ENCODE measurements at regions not wholly inside any gene's neighbourhood (a gene's known extent, or its start where the extent isn't known, plus 50 kb on each side); places are given as distances from the start of the nearest gene placed in this dataset.
"Not testable (repeated sequence)": the region's sequence is repeated elsewhere in the genome, so short reads cannot be mapped to it uniquely, and the experiment has no call there.

DNA sequence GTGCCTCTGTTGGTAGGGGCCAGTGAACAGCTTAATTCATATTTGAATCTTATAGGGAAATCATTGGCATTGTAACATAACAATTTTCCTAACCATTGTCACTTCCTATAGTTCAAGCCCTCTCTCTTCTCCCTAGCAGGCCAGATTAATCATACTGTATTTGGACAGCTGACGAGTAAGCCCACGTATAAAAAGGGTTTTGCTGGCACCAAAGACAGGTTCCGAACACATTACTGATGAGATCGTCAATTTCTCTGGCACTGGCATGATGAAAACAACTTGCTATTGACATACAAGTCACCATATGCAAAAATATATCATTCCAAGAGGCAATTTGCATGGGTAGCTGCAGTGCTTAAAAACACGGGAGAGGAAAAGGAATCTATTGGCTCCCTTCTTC lies 891.1 kb upstream of the AUTS2 start:
- DNase-seq (ENCODE audit: extremely low read depth, low read depth), result no peak

GRCh38 chr7:68707958-68708357 lies 890.3 kb upstream of the AUTS2 start:
- no peak for DNase-seq (ENCODE audit: extremely low read depth, low read depth)
- TF ChIP-seq, protein P1, sequence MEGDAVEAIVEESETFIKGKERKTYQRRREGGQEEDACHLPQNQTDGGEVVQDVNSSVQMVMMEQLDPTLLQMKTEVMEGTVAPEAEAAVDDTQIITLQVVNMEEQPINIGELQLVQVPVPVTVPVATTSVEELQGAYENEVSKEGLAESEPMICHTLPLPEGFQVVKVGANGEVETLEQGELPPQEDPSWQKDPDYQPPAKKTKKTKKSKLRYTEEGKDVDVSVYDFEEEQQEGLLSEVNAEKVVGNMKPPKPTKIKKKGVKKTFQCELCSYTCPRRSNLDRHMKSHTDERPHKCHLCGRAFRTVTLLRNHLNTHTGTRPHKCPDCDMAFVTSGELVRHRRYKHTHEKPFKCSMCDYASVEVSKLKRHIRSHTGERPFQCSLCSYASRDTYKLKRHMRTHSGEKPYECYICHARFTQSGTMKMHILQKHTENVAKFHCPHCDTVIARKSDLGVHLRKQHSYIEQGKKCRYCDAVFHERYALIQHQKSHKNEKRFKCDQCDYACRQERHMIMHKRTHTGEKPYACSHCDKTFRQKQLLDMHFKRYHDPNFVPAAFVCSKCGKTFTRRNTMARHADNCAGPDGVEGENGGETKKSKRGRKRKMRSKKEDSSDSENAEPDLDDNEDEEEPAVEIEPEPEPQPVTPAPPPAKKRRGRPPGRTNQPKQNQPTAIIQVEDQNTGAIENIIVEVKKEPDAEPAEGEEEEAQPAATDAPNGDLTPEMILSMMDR (IDR thresholded peaks at IDR 0.05; ENCODE audit: low read depth, low read length), result no peak

More for the DNA sequence above, 891.1 kb upstream of the AUTS2 start:
- TF ChIP-seq, protein P1 (IDR thresholded peaks at IDR 0.05; ENCODE audit: low read depth, low read length), result no peak

GRCh38 chr7:68712956-68713495 lies 885.2 kb upstream of the AUTS2 start:
- no peak for DNase-seq (ENCODE audit: extremely low read depth, low read depth)
- TF ChIP-seq, protein P1 (IDR thresholded peaks at IDR 0.05; ENCODE audit: low read depth, low read length), result no peak

- not testable (repeated sequence) for DNase-seq (ENCODE audit: extremely low read depth, low read depth)
These were observed 884.1 kb upstream of the AUTS2 start for GRCh38 chr7:68714135-68714534.

DNA sequence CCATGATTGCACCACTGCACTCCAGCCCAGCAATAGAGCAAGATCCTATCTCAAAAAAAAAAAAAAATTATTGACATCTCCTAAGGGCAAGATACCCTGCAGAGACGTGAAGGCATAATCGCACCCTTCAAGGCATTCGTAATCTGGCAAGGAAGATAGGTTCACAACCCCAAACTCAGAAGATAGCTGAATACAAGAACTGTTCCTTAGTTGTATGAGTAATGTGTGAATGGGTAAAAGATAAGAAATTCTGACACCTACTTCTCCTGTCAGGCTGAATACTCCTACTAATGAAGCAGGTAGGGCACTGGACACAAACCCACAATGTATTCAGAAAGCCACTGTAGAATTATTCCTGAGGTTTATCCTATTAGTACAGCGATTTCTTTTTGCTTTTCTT lies 882.4 kb upstream of the AUTS2 start:
- TF ChIP-seq, protein P1 (IDR thresholded peaks at IDR 0.05; ENCODE audit: low read depth, low read length), result no peak
- DNase-seq (ENCODE audit: extremely low read depth, low read depth), result no peak

GRCh38 chr7:68717176-68717575 lies 881.1 kb upstream of the AUTS2 start:
- no peak for DNase-seq (ENCODE audit: extremely low read depth, low read depth)
- TF ChIP-seq, protein P1 (IDR thresholded peaks at IDR 0.05; ENCODE audit: low read depth, low read length), result no peak

GRCh38 chr7:68718097-68718551 lies 880.2 kb upstream of the AUTS2 start:
- TF ChIP-seq, protein P1 (IDR thresholded peaks at IDR 0.05; ENCODE audit: low read depth, low read length), result no peak
- DNase-seq (ENCODE audit: extremely low read depth, low read depth), result no peak

DNA sequence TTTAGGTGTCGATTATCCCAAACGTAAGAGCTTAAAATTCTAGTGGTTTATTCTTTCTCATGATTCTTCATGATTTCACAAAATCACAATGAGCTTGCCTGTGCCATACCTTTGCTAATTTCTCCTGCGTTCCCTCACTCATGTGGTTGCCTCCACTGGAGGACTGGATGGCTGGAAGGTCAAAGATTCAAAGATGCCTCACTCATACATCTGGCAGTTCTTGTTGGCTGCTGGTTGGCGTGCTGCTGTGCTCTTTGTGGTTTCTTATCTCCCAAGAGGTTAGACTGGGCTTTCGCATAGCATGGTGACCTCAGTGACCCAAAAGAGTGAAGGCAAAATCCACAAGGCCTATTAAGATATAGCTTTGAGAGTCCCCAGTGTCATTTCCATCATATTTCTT lies 877.6 kb upstream of the AUTS2 start:
- no peak for DNase-seq (ENCODE audit: extremely low read depth, low read depth)
- TF ChIP-seq, protein P1 (IDR thresholded peaks at IDR 0.05; ENCODE audit: low read depth, low read length), result no peak

Data from AG09319 (cell line).